Endodermal cell (in vitro differentiated cells): ENCODE measurements at regions not wholly inside any gene's neighbourhood (a gene's known extent, or its start where the extent isn't known, plus 50 kb on each side); places are given as distances from the start of the nearest gene placed in this dataset.

ENCODE experiments used
- DNase-seq: peaks from one replicate; pipeline ENCODE4 v3.0.0-alpha.2; 2017
- H3K27ac ChIP-seq: 2 replicates; pipeline ENCODE4 v1.5.1; 2013; ENCODE audit warnings: mild to moderate bottlenecking, low read depth, low read length, moderate library complexity
- H3K27me3 ChIP-seq: 2 replicates; pipeline ENCODE4 v1.6.1; 2013; ENCODE audit warnings: mild to moderate bottlenecking, low read length, moderate library complexity; ENCODE audit not compliant: insufficient read depth, control insufficient read depth, poor library complexity, severe bottlenecking
- H3K36me3 ChIP-seq: 2 replicates; pipeline ENCODE4 v1.7.0; 2013; ENCODE audit warnings: mild to moderate bottlenecking, low read length, moderate library complexity; ENCODE audit not compliant: control insufficient read depth, insufficient read depth
- H3K4me1 ChIP-seq: one replicate; pipeline ENCODE4 v1.7.0; 2013; ENCODE audit warnings: low read length; ENCODE audit not compliant: control insufficient read depth, insufficient read depth
- H3K4me3 ChIP-seq: 2 replicates; pipeline ENCODE4 v1.5.1; 2013; ENCODE audit warnings: mild to moderate bottlenecking, low read length, moderate library complexity
- H3K9ac ChIP-seq: 2 replicates; pipeline ENCODE4 v1.6.1; 2013; ENCODE audit warnings: mild to moderate bottlenecking, low read length, moderate library complexity; ENCODE audit not compliant: poor library complexity, severe bottlenecking; ENCODE audit errors: extremely low read depth
- H3K9me3 ChIP-seq: 2 replicates; pipeline ENCODE4 v1.6.1; 2013; ENCODE audit warnings: mild to moderate bottlenecking, low read length, moderate library complexity; ENCODE audit not compliant: control insufficient read depth
- H3K27ac Mint-ChIP-seq: 2 replicates; pipeline ENCODE4 v1.8.0; 2020; ENCODE audit warnings: mixed read lengths
- H3K27me3 Mint-ChIP-seq: 2 replicates; pipeline ENCODE4 v1.8.0; 2021; ENCODE audit warnings: mild to moderate bottlenecking, mixed read lengths; ENCODE audit not compliant: insufficient read depth
- H3K36me3 Mint-ChIP-seq: 2 replicates; pipeline ENCODE4 v1.8.0; 2020; ENCODE audit warnings: low read depth, mixed read lengths
- H3K4me1 Mint-ChIP-seq: 2 replicates; pipeline ENCODE4 v1.8.0; 2020; ENCODE audit warnings: mixed read lengths
- H3K4me3 Mint-ChIP-seq: 2 replicates; pipeline ENCODE4 v1.8.0; 2020; ENCODE audit warnings: mild to moderate bottlenecking, moderate library complexity, mixed read lengths
- H3K9me3 Mint-ChIP-seq: 2 replicates; pipeline ENCODE4 v1.8.0; 2020; ENCODE audit warnings: mild to moderate bottlenecking, mixed read lengths
- CTCF ChIP-seq: fragments of 200-600 bp; sonication (generic); conservative IDR thresholded peaks from 2 replicates; pipeline ENCODE4 v1.5.0; 2021; ENCODE audit warnings: antibody characterized with exemption, mild to moderate bottlenecking
- WGBS, 2 experiments: methylation state at CpG; one replicate each; pipeline versions ENCODE4 v1.1.5 to v1.1.7; 2013; ENCODE audit warnings: missing lambda C conversion rate in 2 of 2, mixed read lengths in 1 of 2; ENCODE audit not compliant: insufficient coverage in 1 of 2, insufficient read length in 1 of 2; 5-methylcytosine and 5-hydroxymethylcytosine counted together

GRCh38 chr20:6709910-6710595 lies 57.4 kb upstream of the BMP2 start:
- no peak for DNase-seq
- H3K4me3 ChIP-seq: peak overlapping the region; percentile 16
- Mint-ChIP-seq H3K9me3 (no peaks in the 10 kb centered on the region), H3K4me1 (peaks cover 61% of the 10 kb centered on the region), H3K4me3 (peak overlapping the region; percentile 3), H3K36me3 (no peaks in the 10 kb centered on the region), H3K27me3 (no peaks in the 10 kb centered on the region), H3K27ac (peak overlapping the region; percentile 97)
- WGBS, 2 experiments: 18 to 67% methylated on average over 1 to 3 of the region's 4 CpGs
- H3K27ac ChIP-seq: peak overlapping the region; percentile 70
- H3K36me3 ChIP-seq: no peaks in the 10 kb centered on the region
- no peaks in the 10 kb centered on the region for H3K9me3 ChIP-seq
- no peaks in the 10 kb centered on the region for H3K27me3 ChIP-seq
- TF ChIP-seq CTCF: no peak
- H3K4me1 ChIP-seq: peaks cover 35% of the 10 kb centered on the region
- peak overlapping the region; percentile 75 for H3K9ac ChIP-seq

- Mint-ChIP-seq H3K27ac (peak overlapping the region; percentile 97), H3K4me1 (peaks cover 79% of the 10 kb centered on the region)
These were observed 59.5 kb upstream of the BMP2 start for GRCh38 chr20:6708010-6708409.

GRCh38 chr20:6707321-6707831 lies 60.1 kb upstream of the BMP2 start:
- Mint-ChIP-seq H3K9me3 (no peaks in the 10 kb centered on the region), H3K4me1 (peaks cover 79% of the 10 kb centered on the region), H3K27me3 (no peaks in the 10 kb centered on the region), H3K36me3 (no peaks in the 10 kb centered on the region), H3K27ac (peak overlapping the region; percentile 97), H3K4me3 (no peak overlapping the region)
- no peaks in the 10 kb centered on the region for H3K36me3 ChIP-seq
- TF ChIP-seq CTCF: no peak
- H3K4me3 ChIP-seq: peak overlapping the region; percentile 1
- no peaks in the 10 kb centered on the region for H3K9me3 ChIP-seq
- no peaks in the 10 kb centered on the region for H3K27me3 ChIP-seq
- H3K4me1 ChIP-seq: peaks cover 46% of the 10 kb centered on the region
- H3K9ac ChIP-seq: peak overlapping the region; percentile 22
- no peak overlapping the region for H3K27ac ChIP-seq
- DNase-seq: no peak
- WGBS, 2 experiments: 65 to 82% methylated on average over 2 to 7 of the region's 7 CpGs

More at GRCh38 chr20:6708010-6708409, 59.5 kb upstream of the BMP2 start:
- Mint-ChIP-seq H3K27me3 (no peaks in the 10 kb centered on the region), H3K4me3 (no peak overlapping the region), H3K36me3 (no peaks in the 10 kb centered on the region), H3K9me3 (no peaks in the 10 kb centered on the region)
- Histone ChIP-seq H3K9ac (peak overlapping the region; percentile 75), H3K27me3 (no peaks in the 10 kb centered on the region), H3K4me3 (peak overlapping the region; percentile 44), H3K36me3 (no peaks in the 10 kb centered on the region), H3K27ac (peak overlapping the region; percentile 5), H3K9me3 (no peaks in the 10 kb centered on the region), H3K4me1 (peaks cover 40% of the 10 kb centered on the region)
- TF ChIP-seq CTCF: no peak
- WGBS, 2 experiments: 44% methylated on average over 1 of the region's 1 CpG; no CpG with 5 or more reads in 1 of the 2 experiments
- DNase-seq: peak; percentile 78
